Naive B cell (primary cell): ENCODE measurements at regions not wholly inside any gene's neighbourhood (a gene's known extent, or its start where the extent isn't known, plus 50 kb on each side); places are given as distances from the start of the nearest gene placed in this dataset.

Experiments used
- ATAC-seq, 2 donors: fragments of 150-1000 bp; cut with Tn5 transposase; 2 replicates each; pipeline ENCODE4 v1.10.0; 2021; ENCODE audit warnings: low read depth in 2 of 2, mild to moderate bottlenecking in 2 of 2, moderate library complexity in 2 of 2
- DNase-seq: peaks from one replicate; pipeline ENCODE4 v3.0.0; 2022
- H3K27ac Mint-ChIP-seq, 6 donors: one replicate each; pipeline ENCODE4 v1.8.0; 2020 to 2022; ENCODE audit warnings: mild to moderate bottlenecking in 6 of 6, mixed read lengths in 6 of 6, moderate library complexity in 5 of 6, inconsistent platforms in 2 of 6
- H3K27me3 Mint-ChIP-seq, 3 donors: one replicate each; pipeline ENCODE4 v1.8.0; 2021 to 2022; ENCODE audit warnings: mixed read lengths in 3 of 3, mild to moderate bottlenecking in 1 of 3
- H3K36me3 Mint-ChIP-seq, 2 donors: one replicate each; pipeline ENCODE4 v1.8.0; 2020 to 2022; ENCODE audit warnings: mixed read lengths in 2 of 2, inconsistent platforms in 1 of 2, mild to moderate bottlenecking in 1 of 2
- H3K4me1 Mint-ChIP-seq, 3 donors: one replicate each; pipeline ENCODE4 v1.8.0; 2020 to 2022; ENCODE audit warnings: mixed read lengths in 3 of 3, inconsistent platforms in 1 of 3, mild to moderate bottlenecking in 1 of 3, moderate library complexity in 1 of 3
- H3K4me3 Mint-ChIP-seq, 8 donors: one replicate each; pipeline ENCODE4 v1.8.0; 2020 to 2022; ENCODE audit warnings: mild to moderate bottlenecking in 8 of 8, mixed read lengths in 8 of 8, moderate library complexity in 8 of 8, inconsistent platforms in 2 of 8
- H3K9me3 Mint-ChIP-seq, 7 donors: one replicate each; pipeline ENCODE4 v1.8.0; 2020 to 2022; ENCODE audit warnings: mixed read lengths in 7 of 7, mild to moderate bottlenecking in 5 of 7, inconsistent platforms in 2 of 7, moderate library complexity in 1 of 7

DNA sequence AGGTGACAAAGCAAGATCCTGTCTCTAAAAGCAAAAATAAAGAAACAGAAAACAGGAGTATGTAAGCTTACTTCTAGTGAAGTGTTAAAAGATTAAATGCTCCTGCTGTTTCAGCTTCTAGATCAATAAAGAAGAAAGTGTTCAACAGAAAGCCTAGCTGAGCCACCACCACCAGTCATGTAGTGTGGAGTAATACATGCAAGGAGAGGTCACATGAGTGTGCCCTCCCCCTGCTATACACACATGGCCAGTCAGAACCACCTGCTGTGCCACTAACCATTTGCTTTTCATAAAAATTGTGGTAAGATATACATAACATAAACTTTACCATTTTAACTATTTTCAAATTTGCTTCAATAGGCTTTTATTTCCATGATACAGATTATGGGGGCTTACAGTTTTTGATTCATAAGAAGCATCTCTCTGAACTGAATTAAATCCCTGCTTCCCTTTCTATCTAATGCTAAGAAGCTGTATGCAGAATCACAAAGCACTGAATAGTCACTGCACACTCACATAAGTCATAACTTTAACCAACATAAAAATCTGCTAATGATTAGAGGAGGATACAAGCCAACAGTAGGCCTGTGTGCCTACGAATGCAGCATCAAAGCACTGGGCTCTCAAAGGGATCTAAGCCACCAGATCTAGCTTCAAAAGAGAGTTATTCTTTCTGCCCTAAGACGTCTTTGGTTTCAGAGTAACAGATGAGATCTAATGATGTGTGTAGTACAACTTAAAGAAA, 515.5 kb downstream of the C12orf50 start:
- Mint-ChIP-seq H3K4me3 (no peak overlapping the region), H3K9me3 (peaks cover 0 to 2% (median 0%) of the 10 kb centered on the region in 7 donors), H3K36me3 (no peaks in the 10 kb centered on the region), H3K27ac (peak overlapping the region in 1 of 6 donors; percentile 24), H3K4me1 (no peaks in the 10 kb centered on the region), H3K27me3 (no peaks in the 10 kb centered on the region)
- no peak for ATAC-seq
- DNase-seq: no peak

- H3K27ac Mint-ChIP-seq: no peak overlapping the region
- peaks cover 0 to 6% (median 0%) of the 10 kb centered on the region in 7 donors for H3K9me3 Mint-ChIP-seq
- H3K27me3 Mint-ChIP-seq: no peaks in the 10 kb centered on the region
These were observed 517.8 kb downstream of the C12orf50 start for GRCh38 chr12:87511371-87511770.

DNA sequence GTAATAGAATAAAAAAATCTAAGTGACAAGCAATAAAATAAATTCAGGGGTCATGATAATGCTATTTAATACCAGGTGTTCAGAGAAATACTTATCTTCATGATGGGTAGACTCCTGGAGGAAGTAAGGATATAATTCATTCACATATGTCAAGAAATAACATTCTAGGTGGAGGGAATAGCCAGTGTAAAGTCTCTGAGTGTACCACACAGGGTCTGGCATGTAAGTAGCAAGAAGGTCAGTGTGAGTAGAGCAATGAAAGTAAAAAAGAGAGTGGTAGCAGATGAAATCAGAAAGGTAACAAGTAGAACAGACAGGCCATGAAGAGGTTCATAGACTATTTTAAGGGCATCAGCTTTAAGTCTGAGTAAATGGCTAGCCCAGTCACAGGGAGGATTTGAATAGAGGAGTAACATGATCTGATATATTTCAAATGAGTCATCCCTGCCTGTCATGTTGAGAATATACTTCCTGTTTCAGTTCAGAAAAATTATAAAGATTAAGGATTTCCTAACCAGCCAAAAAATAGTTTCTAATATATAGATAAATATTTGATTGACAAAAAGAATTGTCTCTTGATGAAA, 519.9 kb downstream of the C12orf50 start:
- Mint-ChIP-seq H3K36me3 (no peaks in the 10 kb centered on the region), H3K4me1 (no peaks in the 10 kb centered on the region), H3K27ac (peak overlapping the region in 1 of 6 donors; percentile 58), H3K27me3 (no peaks in the 10 kb centered on the region), H3K9me3 (peaks cover 0 to 9% (median 2%) of the 10 kb centered on the region in 7 donors), H3K4me3 (no peak overlapping the region)
- DNase-seq: no peak
- no peak for ATAC-seq

More at GRCh38 chr12:87511371-87511770, 517.8 kb downstream of the C12orf50 start:
- Mint-ChIP-seq H3K4me1 (no peaks in the 10 kb centered on the region), H3K4me3 (no peak overlapping the region), H3K36me3 (no peaks in the 10 kb centered on the region)
- no peak for DNase-seq
- ATAC-seq: no peak

DNA sequence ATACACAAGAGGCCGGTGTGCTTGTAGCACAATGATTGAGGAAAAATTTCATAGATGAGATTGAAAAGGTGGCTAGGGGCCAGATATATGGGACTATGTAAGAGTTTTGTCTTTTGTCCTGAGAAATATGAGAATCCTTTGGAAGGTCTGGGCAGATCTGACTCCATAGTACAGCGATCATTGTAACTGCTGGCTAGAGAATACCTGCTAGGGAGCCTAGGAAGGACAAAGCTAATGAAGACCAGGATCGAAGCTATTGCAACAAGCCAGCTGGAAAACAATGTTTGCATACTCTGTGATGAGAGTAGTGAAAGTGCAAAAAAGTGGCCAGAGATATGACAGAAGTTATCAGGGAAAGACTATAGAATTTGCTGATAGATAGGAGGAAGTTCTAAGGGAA, 537.6 kb downstream of the C12orf50 start:
- Mint-ChIP-seq H3K27ac (no peak overlapping the region), H3K4me3 (no peak overlapping the region), H3K36me3 (no peaks in the 10 kb centered on the region), H3K27me3 (no peaks in the 10 kb centered on the region), H3K4me1 (no peaks in the 10 kb centered on the region), H3K9me3 (peaks cover 0 to 5% (median 2%) of the 10 kb centered on the region in 7 donors)
- no peak for ATAC-seq
- DNase-seq: no peak

DNA sequence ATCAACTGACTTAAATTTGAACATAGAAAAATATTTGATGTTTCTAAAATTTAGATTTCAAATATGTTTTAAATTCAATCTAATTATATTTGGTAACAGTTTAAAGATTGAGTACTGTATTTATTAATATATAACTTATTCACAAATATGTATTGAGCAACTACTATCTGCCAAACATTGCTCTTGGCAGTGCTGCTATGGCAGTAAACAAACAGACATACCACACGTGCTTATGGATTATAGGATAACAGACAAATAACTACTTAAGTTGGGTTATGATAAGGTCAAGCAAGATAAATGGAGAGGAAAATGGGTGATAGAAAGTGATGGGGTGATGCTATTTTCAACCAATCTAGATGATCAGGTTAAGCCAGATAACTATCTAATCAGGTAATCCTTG, 538.1 kb downstream of the C12orf50 start:
- no peak overlapping the region for H3K27ac Mint-ChIP-seq
- DNase-seq (no peak), ATAC-seq (no peak)
- H3K36me3 Mint-ChIP-seq: no peaks in the 10 kb centered on the region
- no peak overlapping the region for H3K4me3 Mint-ChIP-seq
- H3K27me3 Mint-ChIP-seq: no peaks in the 10 kb centered on the region
- peaks cover 0 to 5% (median 2%) of the 10 kb centered on the region in 7 donors for H3K9me3 Mint-ChIP-seq
- H3K4me1 Mint-ChIP-seq: no peaks in the 10 kb centered on the region

DNA sequence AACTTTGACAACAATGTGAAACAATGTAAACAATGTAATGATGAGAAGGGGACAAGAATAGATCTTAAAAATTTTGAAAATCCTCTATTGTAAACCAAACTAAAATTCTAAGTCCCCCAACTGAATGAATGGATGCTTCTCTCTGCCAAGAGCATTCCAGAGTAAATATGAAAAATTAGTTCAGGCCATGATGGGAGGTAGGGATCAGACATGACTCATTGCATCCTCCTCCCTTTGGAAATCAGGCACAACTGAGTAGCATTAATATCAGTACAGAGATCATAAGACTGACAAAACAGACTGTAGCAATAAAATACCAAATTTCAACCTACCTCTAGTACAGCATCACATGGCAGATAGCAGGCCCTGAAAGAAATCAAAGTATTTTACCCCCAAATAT, 559.9 kb downstream of the C12orf50 start:
- Mint-ChIP-seq H3K4me3 (no peak overlapping the region), H3K27ac (no peak overlapping the region), H3K27me3 (no peaks in the 10 kb centered on the region), H3K9me3 (peaks cover 0 to 4% (median 0%) of the 10 kb centered on the region in 7 donors), H3K4me1 (no peaks in the 10 kb centered on the region), H3K36me3 (no peaks in the 10 kb centered on the region)
- DNase-seq (no peak), ATAC-seq (no peak)

GRCh38 chr12:87467936-87468335, 561.3 kb downstream of the C12orf50 start:
- DNase-seq (no peak), ATAC-seq (no peak)
- Mint-ChIP-seq H3K27me3 (no peaks in the 10 kb centered on the region), H3K36me3 (no peaks in the 10 kb centered on the region), H3K4me3 (no peak overlapping the region), H3K27ac (no peak overlapping the region), H3K9me3 (peaks cover 0 to 4% (median 0%) of the 10 kb centered on the region in 7 donors), H3K4me1 (no peaks in the 10 kb centered on the region)

GRCh38 chr12:87464565-87464964, 564.6 kb downstream of the C12orf50 start:
- Mint-ChIP-seq H3K36me3 (no peaks in the 10 kb centered on the region), H3K4me3 (no peak overlapping the region), H3K4me1 (no peaks in the 10 kb centered on the region), H3K27me3 (no peaks in the 10 kb centered on the region), H3K9me3 (peaks cover 0 to 4% (median 0%) of the 10 kb centered on the region in 7 donors), H3K27ac (no peak overlapping the region)
- no peak for DNase-seq
- no peak for ATAC-seq

- DNase-seq: no peak
- no peak overlapping the region for H3K4me3 Mint-ChIP-seq
These were observed 585.2 kb downstream of the C12orf50 start for GRCh38 chr12:87444039-87444438.

DNA sequence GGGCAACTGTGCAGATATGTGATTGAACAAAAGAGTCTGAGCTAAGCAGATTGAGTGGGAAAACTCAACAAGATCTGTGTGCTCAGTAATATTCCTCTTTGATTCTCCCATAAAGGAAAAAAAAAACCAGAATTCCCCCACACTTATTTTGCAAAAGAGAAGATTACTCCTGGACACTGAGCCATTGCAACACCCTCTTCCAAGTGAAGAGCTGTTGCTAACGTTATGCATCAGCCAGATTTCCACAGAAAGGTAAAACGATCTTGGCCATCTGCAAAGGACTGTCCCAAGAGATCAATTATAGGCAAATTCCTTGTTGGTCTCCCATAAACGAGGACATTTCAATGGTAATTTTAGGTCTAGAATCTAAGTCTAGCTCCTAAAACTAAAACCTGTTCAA, 587.7 kb downstream of the C12orf50 start:
- no peak overlapping the region for H3K27ac Mint-ChIP-seq
- H3K4me3 Mint-ChIP-seq: no peak overlapping the region
- ATAC-seq: no peak
- H3K27me3 Mint-ChIP-seq: no peaks in the 10 kb centered on the region
- H3K4me1 Mint-ChIP-seq: no peaks in the 10 kb centered on the region
- DNase-seq: no peak
- no peaks in the 10 kb centered on the region for H3K36me3 Mint-ChIP-seq
- H3K9me3 Mint-ChIP-seq: peaks cover 0 to 8% (median 0%) of the 10 kb centered on the region in 7 donors

More at GRCh38 chr12:87444039-87444438, 585.2 kb downstream of the C12orf50 start:
- Mint-ChIP-seq H3K36me3 (no peaks in the 10 kb centered on the region), H3K27ac (no peak overlapping the region), H3K9me3 (peaks cover 0 to 8% (median 0%) of the 10 kb centered on the region in 7 donors), H3K4me1 (no peaks in the 10 kb centered on the region), H3K27me3 (no peaks in the 10 kb centered on the region)
- no peak for ATAC-seq

DNA sequence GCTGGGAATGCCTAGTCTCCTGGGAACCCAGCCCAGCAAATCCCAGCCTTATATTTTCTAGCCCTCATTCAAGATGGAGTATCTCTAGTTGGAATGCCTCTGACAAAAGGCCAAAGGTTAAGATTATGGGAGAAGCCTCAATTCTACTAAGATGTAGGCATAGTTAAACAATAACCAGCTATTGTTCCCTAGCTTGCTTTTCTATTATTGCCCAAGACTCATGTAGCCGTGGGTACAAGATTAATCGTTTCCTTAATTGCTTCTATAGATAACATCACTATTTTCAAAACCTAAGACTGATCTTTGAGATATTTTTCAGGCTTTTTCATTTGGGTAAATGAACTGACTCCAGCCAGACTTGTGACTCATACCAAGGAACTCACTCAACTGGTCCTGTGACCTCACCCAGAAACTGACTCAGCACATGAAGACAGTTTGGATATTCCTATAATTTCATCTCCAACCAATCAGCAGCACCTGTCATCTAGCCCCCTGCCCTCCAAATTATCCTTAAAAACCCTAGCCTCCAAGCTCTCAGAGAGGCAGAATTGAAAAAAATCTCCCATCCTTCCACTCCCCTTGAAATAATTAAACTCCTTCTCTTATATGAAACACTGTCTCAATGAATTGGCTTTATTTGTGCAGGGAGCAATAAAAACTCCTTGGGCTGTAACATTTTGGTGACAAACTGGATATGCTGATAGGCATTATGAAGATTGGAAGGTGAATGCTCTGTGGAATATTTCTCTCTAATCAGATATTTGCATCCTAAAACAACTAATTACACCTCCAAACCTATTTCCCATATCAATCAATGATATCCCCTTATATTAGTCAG, 589.0 kb downstream of the C12orf50 start:
- no peaks in the 10 kb centered on the region for H3K27me3 Mint-ChIP-seq
- H3K27ac Mint-ChIP-seq: peak overlapping the region in 1 of 6 donors; percentile 25
- H3K4me1 Mint-ChIP-seq: no peaks in the 10 kb centered on the region
- no peak overlapping the region for H3K4me3 Mint-ChIP-seq
- no peaks in the 10 kb centered on the region for H3K36me3 Mint-ChIP-seq
- ATAC-seq (no peak), DNase-seq (no peak)
- H3K9me3 Mint-ChIP-seq: peaks cover 0 to 3% (median 0%) of the 10 kb centered on the region in 7 donors

DNA sequence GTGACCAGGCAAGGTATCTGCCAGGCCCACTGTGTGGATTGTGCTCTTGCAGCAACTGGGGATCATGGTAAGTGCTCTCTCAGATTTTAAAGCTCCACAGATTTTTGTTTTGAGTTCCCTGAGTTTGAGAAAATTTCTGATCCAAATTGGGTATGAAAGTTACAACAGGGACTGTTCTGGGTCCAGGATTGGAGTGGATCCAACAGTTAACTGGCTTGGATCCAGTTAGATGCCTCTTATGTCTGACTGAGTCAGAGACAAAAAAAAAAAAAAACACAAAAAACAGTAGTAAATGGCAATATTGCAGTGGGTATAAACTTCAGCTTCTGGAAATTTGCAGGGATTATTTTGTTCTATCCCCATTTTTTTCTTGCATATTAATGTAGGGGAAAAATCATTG, 598.8 kb downstream of the C12orf50 start:
- Mint-ChIP-seq H3K27me3 (no peaks in the 10 kb centered on the region), H3K4me3 (no peak overlapping the region), H3K27ac (no peak overlapping the region), H3K9me3 (peaks cover 5 to 18% (median 9%) of the 10 kb centered on the region in 7 donors), H3K36me3 (no peaks in the 10 kb centered on the region), H3K4me1 (peaks cover 0 to 2% (median 0%) of the 10 kb centered on the region in 3 donors)
- ATAC-seq: no peak
- DNase-seq: no peak

GRCh38 chr12:87428701-87429277, 600.4 kb downstream of the C12orf50 start:
- DNase-seq (no peak), ATAC-seq (no peak)
- H3K27me3 Mint-ChIP-seq: no peaks in the 10 kb centered on the region
- H3K36me3 Mint-ChIP-seq: no peaks in the 10 kb centered on the region
- no peak overlapping the region for H3K27ac Mint-ChIP-seq
- peaks cover 0 to 2% (median 0%) of the 10 kb centered on the region in 3 donors for H3K4me1 Mint-ChIP-seq
- peaks cover 7 to 20% (median 9%) of the 10 kb centered on the region in 7 donors for H3K9me3 Mint-ChIP-seq
- H3K4me3 Mint-ChIP-seq: no peak overlapping the region
